HCT116 (cell line): ENCODE measurements at regions not wholly inside any gene's neighbourhood (a gene's known extent, or its start where the extent isn't known, plus 50 kb on each side); places are given as distances from the start of the nearest gene placed in this dataset.

ENCODE experiments used
- ATAC-seq: fragments of 200-7000 bp; cut with Tn5 transposase; 2 replicates; pipeline ENCODE4 v1.9.1; 2020; ENCODE audit warnings: mild to moderate bottlenecking, moderate library complexity
- BruUV-seq: library from RNA; stranded (reverse); fragments of 400-500 nt; replicated peaks from 2 replicates; lab custom pipeline; 2021; lab: Mats Ljungman, UMichigan
- CTCF ChIA-PET: fragments of 300-600 bp; sonication (Branson Sonifier 250); formaldehyde crosslinking; loops from one replicate; lab custom pipeline; 2021; ENCODE audit warnings: antibody characterized with exemption; lab: Charles Lee
- POLR2A ChIA-PET: fragments of 300-600, 350-600 bp; sonication (Branson Sonifier 250); formaldehyde crosslinking; loops from one replicate; lab custom pipeline; 2021; ENCODE audit warnings: antibody characterized with exemption; lab: Charles Lee
- RAD21 ChIA-PET, 2 experiments: fragments of 300-600 bp; sonication (Branson Sonifier 250); formaldehyde crosslinking; loops; one replicate each; lab custom pipeline; 2023; ENCODE audit warnings: low total read pairs in 2 of 2; ENCODE audit not compliant: uncharacterized antibody in 2 of 2, unreplicated experiment in 2 of 2, low non-redundant PET in 1 of 2; lab: Charles Lee
- DNase-seq: peaks from one replicate; pipeline ENCODE4 v3.0.0-alpha.2; 2010; ENCODE audit warnings: low read depth, low spot score
- H2AFZ ChIP-seq: fragments of 200-600 bp; shearing (Covaris generic), sonication (generic); 2 replicates; pipeline ENCODE4 v1.6.1; 2017; ENCODE audit warnings: low read depth, mixed run types, mixed read lengths, antibody characterized with exemption, low read length; ENCODE audit not compliant: poor library complexity, severe bottlenecking
- H3K27ac ChIP-seq: 2 replicates; pipeline ENCODE4 v1.5.1; 2012; ENCODE audit warnings: low read depth, low read length
- H3K27me3 ChIP-seq: fragments of 200-600 bp; sonication (generic); 2 replicates; pipeline ENCODE4 v1.6.1; 2016; ENCODE audit warnings: mixed run types, low read length, mixed read lengths; ENCODE audit not compliant: insufficient read depth
- H3K36me3 ChIP-seq, 2 experiments: fragments of 200-500 bp in 1 of 2; fragments of 200-600 bp in 1 of 2; sonication (Bioruptor generic) in 1 of 2; sonication (generic) in 1 of 2; 2 replicates each; pipeline versions ENCODE4 v1.5.1 to v1.6.1; 2014 to 2016; ENCODE audit warnings: low read length in 2 of 2, inconsistent platforms in 1 of 2, mixed read lengths in 1 of 2, mixed run types in 1 of 2; ENCODE audit not compliant: insufficient read depth in 2 of 2, control insufficient read depth in 1 of 2
- H3K4me1 ChIP-seq, 2 experiments: fragments of 200-600 bp in 1 of 2; sonication (generic) in 1 of 2; 2 replicates each; pipeline versions ENCODE4 v1.5.1 to v1.6.1; 2012 to 2017; ENCODE audit warnings: low read length in 2 of 2, inconsistent platforms in 1 of 2, mild to moderate bottlenecking in 1 of 2, mixed read lengths in 1 of 2, mixed run types in 1 of 2, moderate library complexity in 1 of 2; ENCODE audit not compliant: insufficient read depth in 2 of 2, control insufficient read depth in 1 of 2
- H3K4me2 ChIP-seq: fragments of 200-600 bp; sonication (generic); 2 replicates; pipeline ENCODE4 v1.6.1; 2017; ENCODE audit warnings: mixed run types, low read length, mixed read lengths
- H3K4me3 ChIP-seq, 2 experiments: fragments of 200-600 bp in 1 of 2; sonication (generic) in 1 of 2; replicated peaks in 1 of 2; 2 replicates each; pipeline ENCODE4 v1.5.1; 2011 to 2016; ENCODE audit warnings: low read length in 2 of 2, control low read depth in 1 of 2, low read depth in 1 of 2, mild to moderate bottlenecking in 1 of 2, mixed read lengths in 1 of 2, mixed run types in 1 of 2
- H3K79me2 ChIP-seq: fragments of 200-600 bp; sonication (generic); 2 replicates; pipeline ENCODE4 v1.6.1; 2017; ENCODE audit warnings: mild to moderate bottlenecking, mixed run types, low read length, moderate library complexity, mixed read lengths; ENCODE audit not compliant: insufficient read depth
- H3K9ac ChIP-seq: fragments of 200-600 bp; sonication (generic); 2 replicates; pipeline ENCODE4 v1.6.1; 2016; ENCODE audit warnings: low read length, mixed read lengths
- H3K9me2 ChIP-seq: fragments of 200-600 bp; sonication (generic), shearing (Covaris generic); 2 replicates; pipeline ENCODE4 v1.6.1; 2017; ENCODE audit warnings: mixed run types, mild to moderate bottlenecking, moderate library complexity; ENCODE audit not compliant: insufficient read depth
- H3K9me3 ChIP-seq, 2 experiments: fragments of 200-500 bp in 1 of 2; fragments of 200-600 bp in 1 of 2; sonication (Bioruptor generic) in 1 of 2; sonication (generic) in 1 of 2; 2 replicates each; pipeline ENCODE4 v1.6.1; 2014 to 2017; ENCODE audit warnings: low read length in 2 of 2, mixed read lengths in 2 of 2, inconsistent platforms in 1 of 2, low read depth in 1 of 2, mild to moderate bottlenecking in 1 of 2, mixed run types in 1 of 2, moderate library complexity in 1 of 2; ENCODE audit not compliant: control insufficient read depth in 1 of 2, insufficient read depth in 1 of 2
- H4K20me1 ChIP-seq: fragments of 200-600 bp; sonication (generic), shearing (Covaris generic); 2 replicates; pipeline ENCODE4 v1.6.1; 2017; ENCODE audit warnings: mixed run types, mild to moderate bottlenecking, moderate library complexity; ENCODE audit not compliant: insufficient read depth
- ATF3 ChIP-seq: IDR thresholded peaks from 2 replicates; pipeline ENCODE4 v1.6.1; 2012
- EGR1 ChIP-seq: IDR thresholded peaks from 2 replicates; pipeline ENCODE4 v1.6.1; 2012; ENCODE audit warnings: low read depth
- EZH2 ChIP-seq: fragments of 200-600 bp; sonication (generic); IDR thresholded peaks from 2 replicates; pipeline ENCODE4 v1.6.1; 2017; ENCODE audit warnings: antibody characterized with exemption, mixed run types
- FOSL1 ChIP-seq: IDR thresholded peaks from 2 replicates; pipeline ENCODE4 v1.6.1; 2012; ENCODE audit warnings: low read depth
- JUND ChIP-seq: IDR thresholded peaks from 2 replicates; pipeline ENCODE4 v1.6.1; 2012
- MAX ChIP-seq: IDR thresholded peaks from 2 replicates; pipeline ENCODE4 v1.6.1; 2012
- POLR2A ChIP-seq: IDR thresholded peaks from 2 replicates; pipeline ENCODE4 v1.7.0; 2011; ENCODE audit warnings: borderline replicate concordance; ENCODE audit not compliant: insufficient read depth, insufficient read length; ENCODE audit errors: extremely low read depth
- SIN3A ChIP-seq: IDR thresholded peaks from 2 replicates; pipeline ENCODE4 v1.6.1; 2012; ENCODE audit warnings: low read depth
- SRF ChIP-seq: IDR thresholded peaks from 2 replicates; pipeline ENCODE4 v1.6.1; 2012; ENCODE audit warnings: low read depth
- TCF7L2 ChIP-seq: IDR thresholded peaks from 2 replicates; pipeline ENCODE4 v1.7.0; 2011; ENCODE audit warnings: borderline replicate concordance, inconsistent platforms; ENCODE audit not compliant: insufficient read depth, insufficient read length; ENCODE audit errors: extremely low read depth
- ZBTB33 ChIP-seq: IDR thresholded peaks from 2 replicates; pipeline ENCODE4 v1.6.1; 2011; ENCODE audit warnings: mild to moderate bottlenecking, low read length, moderate library complexity; ENCODE audit not compliant: insufficient replicate concordance; ENCODE audit errors: extremely low read depth
- intact Hi-C: fragments of 100-400 bp; cut with micrococcal nuclease; formaldehyde crosslinking; loops from 2 replicates; pipeline ENCODE4 v1.10.0; 2022

- intact Hi-C loops: no loop called here
- Histone ChIP-seq H3K9me2 (no peaks in the 10 kb centered on the region), H3K9me3 (peaks cover 21 to 23% of the 10 kb centered on the region in 2 experiments; a peak in 3 of 4 replicates), H3K79me2 (no peaks in the 10 kb centered on the region), H3K27ac (no peak overlapping the region), H2AFZ (no peak overlapping the region), H3K36me3 (no peaks in the 10 kb centered on the region), H3K4me2 (no peak overlapping the region), H3K9ac (no peak overlapping the region), H4K20me1 (no peaks in the 10 kb centered on the region), H3K4me3 (no peak overlapping the region), H3K27me3 (no peaks in the 10 kb centered on the region), H3K4me1 (no peaks in the 10 kb centered on the region)
- DNase-seq (no peak), ATAC-seq (no peak)
- TF ChIP-seq FOSL1: no peak
- TF ChIP-seq SIN3A: no peak
- TF ChIP-seq POLR2A: no peak
- TF ChIP-seq EGR1: no peak
- TF ChIP-seq ATF3: no peak
- no peak for TF ChIP-seq ZBTB33
- TF ChIP-seq SRF: no peak
- TF ChIP-seq TCF7L2: no peak
- no peak for TF ChIP-seq MAX
- TF ChIP-seq EZH2: no peak
- TF ChIP-seq JUND: no peak
- ChIA-PET POLR2A (no interaction called here), CTCF (no interaction called here), RAD21 (no interaction called here)
- BruUV-seq: no TSS peak
Measured at GRCh38 chr10:2278363-2278762, 541.0 kb upstream of the ADARB2 start.
